ENCODE measurements at regions not wholly inside any gene's neighbourhood (a gene's known extent, or its start where the extent isn't known, plus 50 kb on each side); places are given as distances from the start of the nearest gene placed in this dataset.

- DNase-seq (ENCODE audit: low read depth): no peak
- no peak overlapping the region for H3K4me3 ChIP-seq (ENCODE audit: control insufficient read depth, low read depth, low read length)
- no peak for TF ChIP-seq CTCF (conservative IDR thresholded peaks at IDR 0.05; ENCODE audit: control insufficient read depth, insufficient read depth, low read depth, low read length)
Measured at GRCh38 chr6:74928203-74928602, 277.6 kb downstream of the COL12A1 start.

GRCh38 chr6:74927299-74927698, 278.6 kb downstream of the COL12A1 start:
- no peak for DNase-seq (ENCODE audit: low read depth)
- H3K4me3 ChIP-seq (ENCODE audit: control insufficient read depth, low read depth, low read length): no peak overlapping the region
- no peak for TF ChIP-seq CTCF (conservative IDR thresholded peaks at IDR 0.05; ENCODE audit: control insufficient read depth, insufficient read depth, low read depth, low read length)

GRCh38 chr6:74925683-74926082, 280.2 kb downstream of the COL12A1 start:
- no peak for TF ChIP-seq CTCF (conservative IDR thresholded peaks at IDR 0.05; ENCODE audit: control insufficient read depth, insufficient read depth, low read depth, low read length)
- DNase-seq (ENCODE audit: low read depth): no peak
- no peak overlapping the region for H3K4me3 ChIP-seq (ENCODE audit: control insufficient read depth, low read depth, low read length)

- DNase-seq (ENCODE audit: low read depth): no peak
- no peak for TF ChIP-seq CTCF (conservative IDR thresholded peaks at IDR 0.05; ENCODE audit: control insufficient read depth, insufficient read depth, low read depth, low read length)
- H3K4me3 ChIP-seq (ENCODE audit: control insufficient read depth, low read depth, low read length): no peak overlapping the region
Measured at GRCh38 chr6:74914888-74915287, 291.0 kb downstream of the COL12A1 start.

- TF ChIP-seq CTCF (conservative IDR thresholded peaks at IDR 0.05; ENCODE audit: control insufficient read depth, insufficient read depth, low read depth, low read length): no peak
- DNase-seq (ENCODE audit: low read depth): no peak
- no peak overlapping the region for H3K4me3 ChIP-seq (ENCODE audit: control insufficient read depth, low read depth, low read length)
Measured at GRCh38 chr6:74912234-74912633, 293.6 kb downstream of the COL12A1 start.

- H3K4me3 ChIP-seq (ENCODE audit: control insufficient read depth, low read depth, low read length): no peak overlapping the region
Measured at GRCh38 chr6:74902846-74903245, 303.0 kb downstream of the COL12A1 start.

More at GRCh38 chr6:74902846-74903245, 303.0 kb downstream of the COL12A1 start:
- TF ChIP-seq CTCF (conservative IDR thresholded peaks at IDR 0.05; ENCODE audit: control insufficient read depth, insufficient read depth, low read depth, low read length): no peak
- no peak for DNase-seq (ENCODE audit: low read depth)

Data from fibroblast of mammary gland (primary cell).